ENCODE measurements at regions not wholly inside any gene's neighbourhood (a gene's known extent, or its start where the extent isn't known, plus 50 kb on each side); places are given as distances from the start of the nearest gene placed in this dataset.

DNA sequence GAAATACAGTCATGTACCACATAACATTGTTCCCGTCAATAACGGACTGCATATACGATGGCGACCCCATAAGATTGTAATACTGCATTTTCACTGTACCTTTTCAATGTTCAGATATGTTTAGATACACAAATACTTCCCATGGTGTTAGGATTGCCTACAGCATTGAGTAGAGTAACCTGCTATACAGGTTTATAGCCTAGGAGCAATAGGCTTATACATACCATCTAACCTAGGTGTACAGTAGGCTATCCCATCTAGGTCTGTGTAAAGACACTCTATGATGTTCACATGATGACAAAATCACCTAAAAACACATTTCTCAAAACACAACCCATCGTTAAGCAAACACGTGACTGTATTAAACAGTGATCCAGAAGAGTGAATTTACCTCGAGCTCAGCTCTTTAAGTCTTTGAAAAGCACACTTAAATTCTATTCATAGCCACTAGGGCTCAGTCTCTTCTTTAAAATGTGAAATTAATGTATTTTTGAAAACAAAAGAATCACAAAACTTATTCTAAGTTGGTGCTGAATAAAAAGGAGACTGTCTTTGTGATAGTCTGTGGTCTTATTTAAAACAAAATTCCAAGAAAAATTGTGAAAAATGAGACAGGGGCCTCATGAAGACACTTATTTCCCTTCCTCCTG lies 239.1 kb upstream of the ARID2 start:
- no peak for DNase-seq (ENCODE audit: low read depth)
- no peak overlapping the region for H3K4me3 ChIP-seq (ENCODE audit: control insufficient read depth, low read depth, low read length)
- TF ChIP-seq, protein P1, sequence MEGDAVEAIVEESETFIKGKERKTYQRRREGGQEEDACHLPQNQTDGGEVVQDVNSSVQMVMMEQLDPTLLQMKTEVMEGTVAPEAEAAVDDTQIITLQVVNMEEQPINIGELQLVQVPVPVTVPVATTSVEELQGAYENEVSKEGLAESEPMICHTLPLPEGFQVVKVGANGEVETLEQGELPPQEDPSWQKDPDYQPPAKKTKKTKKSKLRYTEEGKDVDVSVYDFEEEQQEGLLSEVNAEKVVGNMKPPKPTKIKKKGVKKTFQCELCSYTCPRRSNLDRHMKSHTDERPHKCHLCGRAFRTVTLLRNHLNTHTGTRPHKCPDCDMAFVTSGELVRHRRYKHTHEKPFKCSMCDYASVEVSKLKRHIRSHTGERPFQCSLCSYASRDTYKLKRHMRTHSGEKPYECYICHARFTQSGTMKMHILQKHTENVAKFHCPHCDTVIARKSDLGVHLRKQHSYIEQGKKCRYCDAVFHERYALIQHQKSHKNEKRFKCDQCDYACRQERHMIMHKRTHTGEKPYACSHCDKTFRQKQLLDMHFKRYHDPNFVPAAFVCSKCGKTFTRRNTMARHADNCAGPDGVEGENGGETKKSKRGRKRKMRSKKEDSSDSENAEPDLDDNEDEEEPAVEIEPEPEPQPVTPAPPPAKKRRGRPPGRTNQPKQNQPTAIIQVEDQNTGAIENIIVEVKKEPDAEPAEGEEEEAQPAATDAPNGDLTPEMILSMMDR (IDR thresholded peaks at IDR 0.05; ENCODE audit: control insufficient read depth, insufficient read depth, low read depth, low read length, missing control alignments) = no peak

DNA sequence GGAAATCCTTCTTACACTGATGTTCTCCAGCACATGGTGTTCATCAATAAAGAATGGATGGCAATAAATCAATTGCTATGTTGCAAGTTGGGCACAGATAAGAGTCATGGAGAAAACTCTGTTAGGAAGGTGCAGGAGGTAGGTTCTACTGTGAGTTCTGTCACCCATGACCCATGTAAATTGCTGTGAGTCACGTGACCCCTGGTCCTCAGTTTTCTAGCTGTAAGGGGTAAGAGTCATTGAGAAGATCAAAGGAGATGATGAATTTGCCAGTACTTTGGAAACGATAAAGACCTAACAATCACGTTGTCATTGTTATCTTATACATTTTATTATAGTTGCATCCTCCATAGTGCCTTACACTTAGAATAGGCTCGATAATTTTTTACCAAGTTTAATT lies 235.2 kb upstream of the ARID2 start:
- no peak for DNase-seq (ENCODE audit: low read depth)
- TF ChIP-seq, protein P1 (IDR thresholded peaks at IDR 0.05; ENCODE audit: control insufficient read depth, insufficient read depth, low read depth, low read length, missing control alignments) = no peak

DNA sequence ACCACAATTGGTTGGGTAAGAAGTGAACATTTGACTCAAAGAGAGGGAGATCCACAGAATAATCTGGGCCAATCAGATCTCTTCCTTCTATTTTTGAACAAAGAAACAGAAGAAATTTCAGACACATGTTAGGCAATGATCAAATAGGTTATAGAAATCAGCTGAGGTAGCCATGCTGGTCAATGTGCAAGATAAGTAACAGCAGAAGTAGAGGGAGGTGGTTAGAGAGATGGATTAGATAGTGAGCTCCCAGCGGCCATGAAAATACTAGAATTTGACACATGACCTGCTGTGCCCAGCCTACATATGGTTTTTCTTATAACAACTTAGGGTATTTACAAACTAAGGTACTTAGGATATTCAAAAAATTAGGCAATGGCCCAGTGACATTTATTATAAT lies 230.9 kb upstream of the ARID2 start:
- no peak overlapping the region for H3K4me3 ChIP-seq (ENCODE audit: control insufficient read depth, low read depth, low read length)
- TF ChIP-seq, protein P1 (IDR thresholded peaks at IDR 0.05; ENCODE audit: control insufficient read depth, insufficient read depth, low read depth, low read length, missing control alignments) = no peak
- no peak for DNase-seq (ENCODE audit: low read depth)

More for the DNA sequence above, 235.2 kb upstream of the ARID2 start:
- H3K4me3 ChIP-seq (ENCODE audit: control insufficient read depth, low read depth, low read length) = no peak overlapping the region

DNA sequence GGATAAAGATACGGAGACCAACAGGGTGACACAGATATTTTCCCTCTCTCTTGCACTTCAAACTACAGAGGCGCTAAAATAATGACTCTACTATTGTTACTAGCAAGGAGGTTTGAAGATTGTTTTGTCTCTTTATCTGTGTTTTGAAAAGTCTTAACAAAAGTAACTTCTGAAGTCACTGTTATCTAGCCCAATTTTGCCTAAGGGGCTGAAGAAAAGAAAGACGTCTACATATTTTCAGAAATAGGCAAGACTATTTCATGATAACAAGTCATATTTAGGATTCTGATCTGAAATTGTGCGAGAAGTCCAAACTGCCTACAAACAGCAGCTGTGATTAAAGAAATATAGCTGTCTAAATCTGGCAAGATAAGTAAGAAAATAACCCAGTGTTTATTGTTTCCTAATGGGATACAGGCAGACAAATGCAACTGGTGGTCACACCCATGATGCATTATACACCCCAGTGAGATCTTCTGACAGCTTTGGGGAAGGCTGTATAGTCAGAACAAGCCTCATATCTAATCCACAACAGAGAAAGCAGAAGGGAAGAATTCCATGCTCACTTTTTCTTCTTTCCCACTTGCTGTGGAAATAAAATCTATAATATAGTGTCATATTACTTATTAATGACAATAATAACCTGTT lies 226.9 kb upstream of the ARID2 start:
- H3K4me3 ChIP-seq (ENCODE audit: control insufficient read depth, low read depth, low read length) = no peak overlapping the region
- TF ChIP-seq, protein P1 (IDR thresholded peaks at IDR 0.05; ENCODE audit: control insufficient read depth, insufficient read depth, low read depth, low read length, missing control alignments) = no peak
- DNase-seq (ENCODE audit: low read depth) = no peak

DNA sequence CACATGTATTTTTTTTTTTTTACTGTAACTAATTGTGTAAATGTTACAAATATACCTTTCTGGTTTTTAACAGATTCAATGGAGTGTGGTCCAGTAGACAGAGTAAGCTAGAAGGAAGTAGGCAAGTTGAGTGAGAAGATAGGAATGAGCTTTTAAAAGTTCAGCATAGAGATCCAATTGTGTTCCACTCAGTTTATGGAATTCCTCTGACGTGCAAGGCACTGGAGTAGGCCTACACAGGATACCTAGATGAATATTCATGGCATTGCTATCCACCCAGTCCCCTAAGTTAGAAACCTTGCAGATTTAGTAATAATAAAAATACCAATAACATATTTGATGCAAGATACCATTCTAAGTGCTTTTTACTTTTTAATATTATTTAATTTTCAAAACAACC lies 225.6 kb upstream of the ARID2 start:
- no peak for DNase-seq (ENCODE audit: low read depth)
- H3K4me3 ChIP-seq (ENCODE audit: control insufficient read depth, low read depth, low read length) = no peak overlapping the region
- TF ChIP-seq, protein P1 (IDR thresholded peaks at IDR 0.05; ENCODE audit: control insufficient read depth, insufficient read depth, low read depth, low read length, missing control alignments) = no peak

DNA sequence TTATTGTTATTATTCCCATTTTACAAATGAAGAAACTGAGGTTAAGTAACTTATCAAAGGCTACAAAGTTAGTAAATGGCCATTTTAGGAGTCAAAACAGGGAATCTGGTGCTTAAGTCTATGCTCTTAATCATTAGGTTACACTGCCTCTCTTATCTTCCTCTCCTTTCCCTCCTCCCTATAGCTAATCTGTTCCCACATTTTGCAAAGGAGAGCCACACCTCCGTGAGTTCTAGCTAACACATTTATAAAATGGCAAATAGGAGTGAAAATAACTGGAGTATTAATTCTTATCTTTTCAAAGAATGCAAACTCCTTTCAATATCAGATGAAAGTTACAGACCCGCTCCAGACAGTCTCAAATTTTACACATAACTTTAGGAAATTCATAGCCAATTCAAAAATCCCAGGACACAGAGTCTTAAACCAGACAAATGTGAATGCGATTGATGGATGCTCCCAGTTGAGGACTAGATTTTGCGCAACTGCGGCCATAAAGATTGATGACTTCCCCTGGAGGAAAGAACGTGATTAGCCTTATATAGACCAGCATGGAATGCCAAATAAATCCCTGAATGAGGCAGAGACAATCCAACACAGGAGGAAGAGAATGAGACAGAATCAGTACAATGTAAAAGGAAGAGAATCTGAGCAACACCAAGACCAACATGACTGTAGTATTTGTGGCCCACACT lies 225.0 kb upstream of the ARID2 start:
- DNase-seq (ENCODE audit: low read depth) = no peak
- no peak overlapping the region for H3K4me3 ChIP-seq (ENCODE audit: control insufficient read depth, low read depth, low read length)
- TF ChIP-seq, protein P1 (IDR thresholded peaks at IDR 0.05; ENCODE audit: control insufficient read depth, insufficient read depth, low read depth, low read length, missing control alignments) = no peak
